GM19043 (cell line): ENCODE measurements at regions not wholly inside any gene's neighbourhood (a gene's known extent, or its start where the extent isn't known, plus 50 kb on each side); places are given as distances from the start of the nearest gene placed in this dataset.
"Not testable (repeated sequence)": the region's sequence is repeated elsewhere in the genome, so short reads cannot be mapped to it uniquely, and the experiment has no call there.

ENCODE experiments used
- ATAC-seq: cut with Tn5 transposase; IDR thresholded peaks from one replicate; pipeline ENCODE4 v1.9.1; 2021; ENCODE audit warnings: low read depth; ENCODE audit not compliant: unreplicated experiment

DNA sequence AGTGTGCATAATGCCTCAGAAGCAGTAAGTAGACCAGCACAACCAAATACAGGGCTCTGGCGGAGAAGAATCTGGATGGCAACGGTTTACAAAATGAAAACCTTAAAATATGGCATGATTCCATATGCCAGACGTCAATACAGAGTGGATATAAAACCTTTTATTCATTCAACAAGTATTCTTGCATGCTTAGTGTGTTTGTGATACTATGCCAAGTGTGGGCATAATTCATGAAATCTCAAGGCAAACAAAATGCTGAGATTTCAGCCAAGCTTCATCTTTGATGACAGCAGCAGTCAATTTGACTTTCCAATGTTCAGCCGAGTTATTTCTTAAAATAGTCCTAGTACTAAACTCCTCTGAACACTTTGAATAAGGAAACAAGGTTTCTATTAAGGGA is 119.4 kb downstream of the CD24 start:
- ATAC-seq = no peak

DNA sequence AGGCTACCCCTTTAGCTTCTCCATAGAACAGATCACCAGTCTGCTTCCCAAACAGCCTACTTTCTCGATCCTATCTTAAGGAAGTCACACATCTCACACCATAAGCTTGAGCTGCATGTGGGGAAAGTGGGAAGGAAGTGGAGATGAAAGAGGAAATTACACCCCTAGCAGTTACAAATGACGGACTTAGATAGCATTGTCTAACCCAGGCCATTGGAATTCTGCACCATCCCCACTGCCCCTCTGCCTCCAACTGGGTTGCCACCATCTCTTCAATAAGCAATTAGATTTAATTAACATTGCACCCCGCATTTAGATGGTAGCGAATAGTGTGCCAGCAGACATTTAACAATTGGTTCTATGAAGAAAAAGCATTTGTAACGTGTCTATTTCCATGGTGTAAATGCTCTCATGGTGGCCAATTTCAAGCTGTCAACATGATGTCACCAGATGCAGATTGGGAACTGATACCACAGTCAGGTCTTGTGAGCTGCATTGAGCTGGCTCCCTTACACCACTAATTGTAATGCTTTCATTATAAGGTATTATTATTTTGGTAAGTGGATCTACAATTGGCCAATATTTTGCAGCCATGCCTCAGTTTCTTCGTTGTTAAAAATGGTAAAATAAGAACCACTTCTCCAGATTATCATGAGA is 124.7 kb downstream of the CD24 start:
- ATAC-seq = no peak

DNA sequence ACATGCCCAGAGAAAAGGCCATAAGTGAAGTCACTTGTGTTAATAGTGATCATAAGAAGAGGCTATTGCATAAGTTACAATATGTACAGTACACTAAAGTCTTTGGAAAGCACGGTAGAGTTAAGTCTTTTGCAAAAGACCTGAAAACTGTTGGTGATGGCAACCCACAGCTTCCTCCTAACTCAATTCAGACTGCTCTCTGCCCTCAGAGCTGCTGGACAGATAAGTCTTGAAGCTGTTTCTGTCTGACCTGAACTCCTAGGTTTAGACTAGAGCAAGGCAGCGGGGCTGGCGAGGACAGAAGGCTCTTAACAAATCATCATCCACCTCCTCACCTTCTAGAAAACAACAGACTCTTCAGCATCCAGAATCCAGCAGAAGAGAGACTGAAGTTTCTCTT is 125.4 kb downstream of the CD24 start:
- ATAC-seq = no peak

DNA sequence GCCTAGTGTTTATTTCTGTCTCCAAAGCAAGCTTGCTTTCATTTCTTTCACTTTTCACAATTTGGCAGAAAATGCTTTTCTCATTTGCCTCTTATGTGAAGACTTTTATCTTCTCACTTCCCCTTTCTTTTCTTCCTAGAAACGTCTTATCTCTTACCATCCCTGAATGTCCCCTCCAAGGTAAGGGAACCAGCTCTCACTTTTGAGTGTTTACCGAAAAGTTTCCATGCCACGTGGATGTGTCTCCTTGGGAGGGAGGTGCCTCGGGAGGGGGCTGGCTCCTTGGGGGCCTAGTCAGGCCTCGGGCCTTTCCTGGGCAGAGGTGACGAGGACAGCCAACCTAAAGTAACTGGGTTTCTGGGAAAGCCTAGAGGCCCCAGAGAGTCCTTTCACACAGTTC is 127.4 kb downstream of the CD24 start:
- peak; percentile 37 for ATAC-seq

DNA sequence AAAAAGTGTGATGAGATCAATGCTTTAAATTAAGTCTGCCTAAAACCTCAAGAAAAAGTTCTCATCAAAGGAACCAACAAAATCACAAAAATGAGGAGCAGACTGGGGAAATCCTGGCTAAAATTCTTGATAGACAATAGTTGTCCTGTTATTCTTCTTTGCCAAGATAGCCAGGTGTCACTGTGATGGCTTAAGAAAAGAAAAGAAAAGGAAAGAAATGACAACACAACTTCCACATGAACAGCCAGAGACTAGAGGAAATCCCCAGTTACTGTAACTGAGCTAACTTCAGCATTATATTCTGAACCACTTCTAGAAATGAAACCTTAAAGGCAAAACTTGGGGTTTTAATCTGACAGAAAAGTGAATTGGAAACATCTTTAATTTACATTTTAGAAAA is 129.6 kb downstream of the CD24 start:
- peak; percentile 65 for ATAC-seq

DNA sequence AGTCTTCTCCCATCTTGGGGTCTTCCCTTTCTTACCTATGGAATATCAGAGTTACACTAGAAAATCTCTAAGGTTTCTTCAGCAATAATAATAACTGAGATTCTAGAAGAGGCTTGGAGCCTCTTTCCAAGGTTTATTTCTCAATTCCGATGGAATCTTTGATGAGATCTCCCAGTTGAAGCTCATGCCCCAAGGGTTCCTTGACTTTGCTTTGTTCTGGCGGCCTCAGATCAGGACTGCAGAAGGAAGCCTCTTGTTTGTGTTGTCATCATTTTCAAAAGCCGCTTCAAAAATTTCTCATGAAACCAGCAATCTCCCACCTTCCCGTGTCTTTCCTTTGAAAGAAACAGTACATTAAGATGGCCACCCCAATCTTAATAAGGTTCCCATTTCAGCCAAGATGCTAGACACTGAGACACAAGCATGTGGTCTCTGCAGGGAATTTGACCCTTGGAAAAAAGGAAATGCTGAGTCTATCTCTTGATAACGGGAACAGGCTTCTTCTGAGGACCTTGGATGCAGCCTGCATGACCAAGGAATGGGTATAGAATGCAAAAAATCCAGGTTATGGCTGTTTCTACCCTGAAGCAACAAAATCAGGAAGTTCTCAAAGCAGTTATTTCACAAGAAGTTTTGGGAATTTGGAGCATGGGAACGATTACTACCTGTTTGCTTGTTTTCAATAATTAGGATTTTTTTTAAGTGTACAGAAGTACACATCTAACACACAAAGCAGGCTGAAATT is 141.6 kb downstream of the CD24 start:
- ATAC-seq = no peak

DNA sequence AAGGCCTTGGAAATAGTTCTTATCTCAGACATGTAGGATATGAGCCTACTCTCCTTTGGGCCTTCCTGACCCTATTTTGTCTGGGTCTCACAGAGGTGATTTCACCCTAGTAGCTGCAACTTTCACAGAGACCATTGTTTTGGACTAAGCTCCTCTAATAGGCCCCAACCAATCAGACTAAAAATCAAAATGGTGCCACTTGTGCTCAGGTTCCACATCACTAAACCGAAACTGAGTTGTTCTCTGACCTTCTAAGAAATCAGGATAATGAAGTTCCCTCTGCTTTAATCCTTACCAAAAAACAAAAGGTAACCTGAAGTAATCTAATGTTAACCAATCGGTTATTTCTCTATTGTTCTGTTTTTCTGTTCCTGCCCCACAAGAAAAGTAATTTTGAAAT is 143.6 kb downstream of the CD24 start:
- no peak for ATAC-seq

DNA sequence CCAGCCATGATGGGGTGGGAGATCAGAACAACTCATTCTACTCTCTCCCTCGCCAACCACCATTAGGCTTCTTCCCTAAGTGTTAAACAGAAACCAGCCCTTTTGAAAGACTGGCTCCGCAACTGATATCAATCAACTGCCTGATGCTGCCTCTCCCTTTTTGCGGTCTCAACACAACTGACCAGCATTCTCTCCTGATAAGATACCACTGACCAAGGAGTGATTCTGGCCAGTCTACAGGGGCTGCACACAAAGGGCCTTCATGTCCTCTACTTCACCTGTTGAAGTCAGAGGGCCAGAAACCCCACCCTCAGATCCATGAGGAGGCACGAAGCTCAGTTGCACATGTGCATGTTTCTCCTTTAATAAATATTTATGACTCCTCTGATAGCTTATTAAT is 145.1 kb downstream of the CD24 start:
- ATAC-seq = no peak

DNA sequence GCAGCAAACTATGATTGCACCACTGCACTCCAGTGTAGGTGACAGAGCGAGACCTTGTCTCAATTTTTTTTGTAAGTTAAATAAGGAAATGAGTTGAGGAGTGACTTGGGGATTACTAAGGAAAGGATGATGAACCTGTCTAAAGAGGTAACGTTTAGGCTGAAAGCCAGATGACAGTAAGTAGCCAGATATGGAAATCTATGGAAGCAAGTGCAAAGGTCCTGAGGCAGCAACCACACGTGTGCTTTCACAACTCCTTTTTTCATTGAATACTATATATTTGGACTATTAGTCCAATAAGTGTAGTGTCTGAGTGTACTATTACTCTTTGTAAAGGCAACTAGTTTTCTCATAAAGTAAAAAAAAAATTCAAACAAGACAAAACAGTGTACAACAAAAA is 147.4 kb downstream of the CD24 start:
- no peak for ATAC-seq

DNA sequence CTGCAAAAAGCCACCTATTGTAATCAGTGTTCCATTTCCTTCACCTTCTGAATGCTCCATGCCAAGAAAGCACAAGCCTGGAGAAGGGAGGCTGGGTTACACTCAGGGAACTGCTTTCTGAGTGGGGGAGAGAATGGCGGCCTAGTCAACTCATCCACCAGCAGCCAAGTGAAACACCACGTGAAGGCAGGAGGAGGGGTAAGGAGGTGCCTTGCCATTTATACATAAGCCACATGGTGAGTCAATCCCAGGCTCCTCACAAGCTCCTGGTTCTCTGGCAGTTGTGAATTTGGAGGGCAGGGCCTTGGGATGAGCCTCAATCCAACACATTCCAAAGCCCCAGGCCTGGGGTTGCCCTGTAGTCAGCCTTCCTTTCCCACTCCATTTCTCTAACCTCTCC is 149.4 kb downstream of the CD24 start:
- ATAC-seq = no peak

DNA sequence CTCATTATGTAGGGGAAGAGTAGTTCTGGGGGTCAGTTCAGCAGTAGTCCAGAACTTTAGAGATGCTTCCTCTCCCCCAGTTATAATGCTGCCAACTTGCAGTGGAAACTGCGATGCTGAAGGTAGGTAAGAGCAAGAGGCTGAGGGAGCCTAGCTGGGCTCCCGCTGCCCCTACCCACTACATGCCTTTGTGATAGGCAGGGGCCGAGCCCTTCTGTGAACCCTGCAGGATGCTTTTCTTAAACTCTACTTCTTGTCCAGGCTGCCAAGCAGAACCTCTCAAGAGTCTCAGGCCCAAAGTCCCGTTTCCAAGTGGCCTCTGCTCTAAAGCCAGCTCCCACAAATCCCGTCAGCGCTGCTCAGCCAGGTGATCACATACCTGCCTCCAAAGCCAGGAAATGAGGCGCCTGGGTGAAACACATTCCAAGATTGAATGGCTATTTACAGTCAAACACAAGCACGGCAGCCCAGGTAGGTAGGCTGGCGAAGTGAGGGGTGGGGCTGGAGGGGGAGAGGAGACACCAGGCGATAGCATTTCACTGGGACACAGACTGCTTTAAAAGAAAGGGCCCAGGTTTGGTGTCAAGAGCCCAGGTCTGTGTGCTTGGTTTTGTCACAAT is 150.7 kb downstream of the CD24 start:
- no peak for ATAC-seq

DNA sequence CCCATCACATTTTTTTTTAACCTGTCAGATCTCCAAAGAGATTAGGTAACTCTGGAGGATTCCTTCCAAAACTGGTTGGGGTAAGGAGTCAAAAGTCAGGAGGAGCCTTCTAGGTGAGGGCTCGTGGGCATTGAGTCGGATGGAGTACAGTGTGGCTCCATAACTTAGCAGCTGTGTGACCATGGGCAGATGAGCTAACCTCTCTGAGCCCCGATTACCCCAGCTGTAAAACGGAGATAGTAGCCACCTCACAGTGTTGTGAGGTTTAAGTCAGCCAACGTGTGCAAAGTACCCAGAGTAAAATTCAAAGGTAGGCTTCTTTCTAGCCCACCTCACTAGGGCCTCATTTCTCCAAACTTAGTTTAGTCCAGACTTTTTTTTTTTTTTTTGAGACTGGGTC is 151.5 kb downstream of the CD24 start:
- no peak for ATAC-seq

DNA sequence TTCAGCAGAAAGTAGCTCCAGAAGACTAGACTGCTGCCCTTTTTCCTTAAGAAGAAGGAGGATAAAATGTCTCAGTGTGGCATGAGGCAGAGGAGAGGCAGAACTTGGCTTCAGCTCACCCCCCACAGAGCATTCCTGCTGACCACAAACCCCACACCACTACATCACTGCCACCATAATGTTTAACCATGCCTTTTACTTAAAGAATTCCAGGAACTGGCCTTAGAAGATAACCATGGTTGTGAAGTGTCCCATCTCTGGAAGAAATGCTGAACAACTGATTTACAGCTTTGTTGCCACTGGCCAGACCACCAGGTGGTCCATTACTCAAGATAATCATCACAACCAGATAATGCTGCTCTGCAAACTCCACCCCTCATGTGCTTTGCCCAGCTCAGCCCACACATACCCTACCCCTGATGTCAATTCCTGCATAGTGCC is 154.1 kb downstream of the CD24 start:
- no peak for ATAC-seq

DNA sequence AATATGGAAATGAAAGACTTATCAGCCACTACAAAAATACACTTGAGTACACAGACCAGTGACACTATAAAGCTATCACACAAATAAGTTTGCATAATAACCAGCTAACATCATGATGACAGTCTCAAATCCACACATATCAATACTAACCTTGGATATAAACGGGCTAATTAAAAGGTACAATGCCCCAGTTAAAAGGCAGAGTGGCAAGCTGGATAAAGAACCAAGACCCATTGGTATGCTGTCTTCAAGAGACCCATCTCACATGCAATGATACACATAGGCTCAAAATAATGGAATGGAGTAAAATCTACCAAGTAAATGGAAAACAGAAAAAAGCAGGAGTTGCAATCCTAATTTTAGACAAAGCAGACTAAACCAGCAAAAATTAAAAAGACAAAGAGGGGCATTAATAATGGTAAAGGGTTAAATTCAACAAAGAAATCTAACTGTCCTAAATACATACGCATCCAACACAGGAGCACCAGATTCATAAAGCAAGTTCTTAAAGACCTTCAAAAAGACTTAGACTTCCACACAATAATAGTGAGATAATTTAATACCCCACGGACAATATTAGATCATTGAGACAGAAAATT is 163.3 kb downstream of the CD24 start:
- ATAC-seq = no peak

DNA sequence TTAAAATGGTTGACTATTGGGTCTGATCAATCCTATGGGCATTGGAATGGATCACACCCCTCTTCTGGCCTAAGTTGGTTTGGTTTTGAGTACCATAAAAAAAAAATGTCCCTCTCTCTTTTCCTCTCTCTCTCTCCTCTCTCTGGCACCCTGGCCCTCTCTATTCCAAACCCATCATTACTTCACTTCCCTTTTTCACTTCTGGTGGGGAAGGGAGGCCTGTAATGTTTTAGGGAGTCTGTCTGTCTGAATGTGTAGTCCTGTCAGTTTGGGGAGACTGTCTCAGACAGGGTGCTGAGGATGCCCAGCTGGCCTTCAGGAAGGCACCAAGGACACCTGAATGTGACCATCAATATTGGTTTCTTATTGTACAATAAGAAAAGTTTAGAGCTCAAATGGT is 165.8 kb downstream of the CD24 start:
- no peak for ATAC-seq

DNA sequence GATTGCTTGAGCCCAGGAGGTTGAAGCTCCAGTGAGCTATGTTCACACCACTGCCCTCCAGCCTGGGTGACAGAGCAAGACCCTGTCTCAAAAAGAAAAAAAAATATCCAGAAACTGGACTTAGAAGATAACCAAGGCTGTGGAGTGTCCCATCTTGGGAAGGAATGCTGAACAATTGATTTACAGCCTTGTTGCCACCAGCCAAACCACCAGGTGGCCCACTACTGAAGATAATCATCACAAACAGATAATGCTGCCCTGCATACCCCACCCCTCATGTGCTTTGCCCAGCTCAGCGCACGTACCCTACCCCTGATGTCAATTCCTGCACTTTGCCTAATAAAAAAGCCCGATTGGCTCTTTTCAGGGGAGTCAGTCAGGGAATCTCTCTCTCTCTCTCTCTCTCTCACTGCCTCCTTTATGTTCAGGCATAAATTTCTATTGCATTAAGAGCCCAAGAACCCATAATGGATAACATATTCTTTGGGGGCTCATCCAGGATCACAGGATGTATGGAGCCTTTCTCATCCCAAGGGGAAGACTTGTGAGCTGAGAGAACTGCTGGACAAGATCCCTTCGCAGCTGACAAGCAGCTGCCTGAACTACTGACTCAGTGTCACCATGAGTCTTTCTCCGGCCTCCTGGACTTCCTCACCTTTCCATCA is 166.4 kb downstream of the CD24 start:
- no peak for ATAC-seq

DNA sequence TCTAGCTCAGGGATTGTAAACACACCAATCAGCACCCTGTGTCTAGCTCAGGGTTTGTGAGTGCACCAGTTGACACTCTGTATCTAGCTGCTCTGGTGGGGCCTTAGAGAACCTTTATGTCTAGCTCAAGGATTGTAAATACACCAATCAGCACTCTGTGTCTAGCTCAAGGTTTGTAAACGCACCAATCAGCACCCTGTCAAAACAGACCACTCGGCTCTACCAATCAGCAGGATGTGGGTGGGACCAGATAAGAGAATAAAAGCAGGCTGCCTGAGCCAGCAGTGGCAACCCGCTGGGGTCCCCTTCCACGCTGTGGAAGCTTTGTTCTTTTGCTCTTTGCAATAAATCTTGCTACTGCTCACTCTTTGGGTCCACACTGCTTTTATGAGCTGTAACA is 168.3 kb downstream of the CD24 start:
- not testable (repeated sequence) for ATAC-seq

DNA sequence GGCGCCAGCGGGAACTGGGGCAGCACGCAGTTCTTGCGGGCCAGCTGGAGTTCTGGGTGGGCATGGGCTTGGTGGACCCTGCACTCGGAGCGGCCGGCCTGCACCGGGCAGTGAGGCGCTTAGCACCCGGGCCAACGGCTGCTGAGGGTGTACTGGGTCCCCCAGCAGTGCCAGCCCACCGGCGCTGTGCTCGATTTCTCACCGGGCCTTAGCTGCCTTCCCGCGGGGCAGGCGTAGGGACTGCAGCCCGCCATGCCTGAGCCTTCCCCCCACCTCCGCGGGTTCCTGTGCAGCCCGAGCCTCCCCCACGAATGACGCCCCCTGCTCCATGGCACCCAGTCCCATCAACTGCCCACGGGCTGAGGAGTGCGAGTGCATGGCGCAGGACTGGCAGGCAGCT is 168.8 kb downstream of the CD24 start:
- no peak for ATAC-seq

DNA sequence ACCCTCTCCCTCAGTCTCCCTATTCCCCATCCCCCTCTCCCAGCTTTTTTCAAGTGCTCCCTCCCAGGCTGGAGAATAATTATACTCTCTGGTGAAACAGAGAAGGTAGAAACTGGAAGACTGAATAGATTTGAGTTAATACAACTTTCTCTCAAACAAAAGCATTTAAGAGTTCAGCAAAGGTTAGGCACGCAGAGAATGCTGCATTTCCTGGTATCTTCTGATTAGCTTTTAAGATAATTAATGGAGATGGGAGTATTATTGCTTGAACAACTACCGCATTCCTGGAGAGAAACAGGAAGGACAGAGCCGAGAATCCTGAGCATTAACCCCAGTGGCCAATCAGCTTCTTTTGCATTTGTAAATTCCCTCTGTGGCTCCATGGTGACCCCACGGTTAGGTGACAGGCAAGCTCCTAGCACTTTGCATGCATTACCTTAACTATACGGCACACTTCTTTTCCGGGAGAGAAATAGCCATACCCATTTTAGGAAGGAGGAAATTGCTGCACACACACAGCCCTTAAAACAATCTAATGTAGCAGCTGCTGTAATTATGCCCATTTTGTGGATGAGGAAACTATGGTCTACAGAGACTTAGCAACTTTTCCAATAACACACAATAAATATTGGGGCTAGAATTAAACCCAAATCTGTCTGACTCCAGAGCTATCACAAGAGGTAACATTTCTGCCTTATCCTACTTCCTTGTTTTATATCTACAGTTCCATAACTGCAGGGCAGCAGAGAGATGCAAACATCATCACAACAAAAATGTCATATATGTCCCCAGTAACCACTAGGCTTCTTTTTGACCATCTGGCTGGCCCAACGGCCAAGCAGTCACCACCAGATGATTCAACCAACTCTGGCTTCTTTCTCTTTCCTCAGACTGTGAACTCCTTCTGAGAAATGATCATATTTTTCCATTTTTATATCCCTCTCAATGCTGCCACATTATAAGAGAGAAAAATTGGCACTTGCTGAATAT is 169.9 kb downstream of the CD24 start:
- ATAC-seq = no peak

DNA sequence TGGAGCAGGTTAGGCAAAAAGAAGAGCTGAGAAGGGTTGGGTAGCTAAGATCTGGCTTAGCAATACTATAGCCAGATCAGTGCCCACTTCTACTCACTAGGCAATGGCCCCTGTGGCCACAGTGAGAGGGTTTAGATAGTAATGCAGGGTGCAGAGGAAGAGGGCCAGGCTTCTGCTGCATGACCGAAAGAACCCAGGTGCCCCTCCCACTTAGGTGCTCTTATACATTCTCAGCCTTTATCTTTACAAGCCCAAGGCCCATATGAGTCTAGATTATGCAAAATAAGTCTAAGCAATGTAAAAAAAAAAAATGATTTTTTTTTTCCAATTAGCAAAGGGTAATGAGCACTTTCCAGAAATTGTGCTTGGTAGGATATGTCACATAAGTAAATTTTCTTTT is 171.3 kb downstream of the CD24 start:
- ATAC-seq = no peak
